ENCODE measurements at regions not wholly inside any gene's neighbourhood (a gene's known extent, or its start where the extent isn't known, plus 50 kb on each side); places are given as distances from the start of the nearest gene placed in this dataset.

- H4K20me1 ChIP-seq (ENCODE audit: insufficient read depth): no peaks in the 10 kb centered on the region
- TF ChIP-seq EZH2 (IDR thresholded peaks at IDR 0.05; ENCODE audit: low read depth): no peak
- TF ChIP-seq CTCF (conservative IDR thresholded peaks at IDR 0.05): no peak
- intact Hi-C loops (cut with micrococcal nuclease; ENCODE audit: unreplicated experiment): no loop called here
- no peaks in the 10 kb centered on the region for H3K9me2 ChIP-seq (ENCODE audit: insufficient read depth)
- H3K79me2 ChIP-seq (ENCODE audit: low read depth): no peaks in the 10 kb centered on the region
- H3K4me2 ChIP-seq: no peak overlapping the region
- no peak overlapping the region for H2AFZ ChIP-seq
- no peaks in the 10 kb centered on the region for H3K9me3 ChIP-seq (ENCODE audit: insufficient read depth, low read depth)
- DNase-seq: no peak
- ChIA-PET CTCF (no interaction called here), POLR2A (ENCODE audit: unreplicated experiment) (no interaction called here)
- no TSS peak for BruUV-seq (replicated peaks)
- H3F3A ChIP-seq (ENCODE audit: insufficient read depth, low read depth): no peaks in the 10 kb centered on the region
- H3K36me3 ChIP-seq (ENCODE audit: low read depth): no peaks in the 10 kb centered on the region
- H3K4me1 ChIP-seq (replicated peaks; ENCODE audit: insufficient read depth): no peaks in the 10 kb centered on the region
- H3K27ac ChIP-seq: no peak overlapping the region
- H3K4me3 ChIP-seq: no peak overlapping the region
- H3K27me3 ChIP-seq (ENCODE audit: insufficient read depth, low read depth): no peaks in the 10 kb centered on the region
These were observed 359.6 kb downstream of the RNF144B start for GRCh38 chr6:18746727-18747126.

DNA sequence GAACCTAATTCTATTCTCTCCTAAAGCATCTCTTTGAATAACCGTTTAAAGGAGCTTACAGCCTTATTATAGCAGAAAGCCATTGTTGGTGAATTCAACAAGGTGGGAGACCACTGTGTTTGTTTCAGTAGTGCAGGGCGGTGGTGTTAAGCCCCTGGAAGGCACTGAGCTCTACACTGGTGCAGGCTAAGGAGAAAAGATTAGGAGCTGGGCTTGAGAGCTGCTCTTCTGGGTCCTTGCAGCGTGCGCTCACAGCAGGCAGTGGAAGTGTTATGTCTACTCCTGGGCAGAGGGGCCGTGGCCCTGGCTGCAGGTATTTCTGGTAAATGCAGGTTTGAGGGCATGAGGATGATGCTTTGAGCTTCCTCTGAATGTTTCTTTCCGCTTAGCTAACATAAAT is 361.2 kb downstream of the RNF144B start:
- H3K4me1 ChIP-seq (replicated peaks; ENCODE audit: insufficient read depth): no peaks in the 10 kb centered on the region
- intact Hi-C loops (cut with micrococcal nuclease; ENCODE audit: unreplicated experiment): no loop called here
- no peak overlapping the region for H2AFZ ChIP-seq
- ChIA-PET CTCF (interaction anchor here (0.5 kb wide), 1 partner anchor 542 kb away, joined by 4 read pairs; no protein-coding TSS in a partner anchor), POLR2A (ENCODE audit: unreplicated experiment) (no interaction called here)
- no peak for TF ChIP-seq CTCF (conservative IDR thresholded peaks at IDR 0.05)
- no peak overlapping the region for H3K27ac ChIP-seq
- H3K79me2 ChIP-seq (ENCODE audit: low read depth): no peaks in the 10 kb centered on the region
- H3K9me3 ChIP-seq (ENCODE audit: insufficient read depth, low read depth): no peaks in the 10 kb centered on the region
- no peaks in the 10 kb centered on the region for H3K36me3 ChIP-seq (ENCODE audit: low read depth)
- no peaks in the 10 kb centered on the region for H3K27me3 ChIP-seq (ENCODE audit: insufficient read depth, low read depth)
- no peak overlapping the region for H3K4me2 ChIP-seq
- no peaks in the 10 kb centered on the region for H3F3A ChIP-seq (ENCODE audit: insufficient read depth, low read depth)
- H4K20me1 ChIP-seq (ENCODE audit: insufficient read depth): no peaks in the 10 kb centered on the region
- no peak for DNase-seq
- no TSS peak for BruUV-seq (replicated peaks)
- no peaks in the 10 kb centered on the region for H3K9me2 ChIP-seq (ENCODE audit: insufficient read depth)
- H3K4me3 ChIP-seq: no peak overlapping the region

- H2AFZ ChIP-seq: no peak overlapping the region
- no peak for DNase-seq
- no peaks in the 10 kb centered on the region for H3K27me3 ChIP-seq (ENCODE audit: insufficient read depth, low read depth)
- intact Hi-C loops (cut with micrococcal nuclease; ENCODE audit: unreplicated experiment): no loop called here
- H3K4me3 ChIP-seq: no peak overlapping the region
- no TSS peak for BruUV-seq (replicated peaks)
- no peaks in the 10 kb centered on the region for H3K9me2 ChIP-seq (ENCODE audit: insufficient read depth)
- no peak overlapping the region for H3K27ac ChIP-seq
- CTCF ChIA-PET: no interaction called here
- H3F3A ChIP-seq (ENCODE audit: insufficient read depth, low read depth): no peaks in the 10 kb centered on the region
- no peaks in the 10 kb centered on the region for H3K4me1 ChIP-seq (replicated peaks; ENCODE audit: insufficient read depth)
- no peaks in the 10 kb centered on the region for H3K79me2 ChIP-seq (ENCODE audit: low read depth)
- H3K9me3 ChIP-seq (ENCODE audit: insufficient read depth, low read depth): no peaks in the 10 kb centered on the region
- POLR2A ChIA-PET (ENCODE audit: unreplicated experiment): no interaction called here
- no peaks in the 10 kb centered on the region for H3K36me3 ChIP-seq (ENCODE audit: low read depth)
- H4K20me1 ChIP-seq (ENCODE audit: insufficient read depth): no peaks in the 10 kb centered on the region
- H3K4me2 ChIP-seq: no peak overlapping the region
- TF ChIP-seq CTCF (conservative IDR thresholded peaks at IDR 0.05): no peak
- no peak for TF ChIP-seq EZH2 (IDR thresholded peaks at IDR 0.05; ENCODE audit: low read depth)
These were observed 365.3 kb downstream of the RNF144B start for GRCh38 chr6:18752278-18753068.

Measured in PC-9 (cell line).